ENCODE measurements at regions not wholly inside any gene's neighbourhood (a gene's known extent, or its start where the extent isn't known, plus 50 kb on each side); places are given as distances from the start of the nearest gene placed in this dataset.

DNA sequence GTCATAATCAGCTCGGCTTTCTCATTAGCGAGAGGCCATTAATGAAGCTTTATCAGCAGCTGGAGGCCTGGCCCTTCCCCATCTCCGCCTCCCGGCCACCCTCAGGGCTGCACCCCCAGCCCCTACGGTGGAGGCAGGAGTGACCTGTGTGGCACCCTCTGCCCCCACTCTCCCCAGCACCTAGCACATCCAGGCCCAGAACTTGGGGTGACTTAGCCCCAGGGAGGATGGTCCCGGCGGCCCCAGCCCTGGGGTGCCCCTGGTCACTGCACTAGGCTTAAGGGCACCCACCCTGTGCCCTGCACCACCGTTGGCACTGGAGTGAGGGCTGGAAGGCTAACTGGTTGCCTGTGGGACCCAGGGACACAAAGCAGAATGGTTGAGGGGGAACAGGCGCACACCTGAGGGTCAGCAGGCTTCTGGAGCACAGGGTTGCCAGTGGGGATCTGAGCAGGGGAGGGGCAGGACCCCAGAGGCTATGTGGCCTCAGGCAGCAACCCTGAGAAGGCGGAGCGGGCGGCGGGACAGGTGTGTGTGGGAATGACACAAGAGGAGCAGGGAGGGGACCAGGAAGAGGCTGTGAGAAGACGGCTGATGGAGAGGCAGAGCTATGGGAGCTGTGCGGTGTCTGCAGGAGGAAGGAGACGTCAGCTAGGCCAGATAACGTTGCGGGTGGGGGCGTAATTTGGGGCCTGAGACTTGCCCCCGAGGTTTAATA, 120.2 kb downstream of the FAM53A start:
- TF ChIP-seq, protein P1, sequence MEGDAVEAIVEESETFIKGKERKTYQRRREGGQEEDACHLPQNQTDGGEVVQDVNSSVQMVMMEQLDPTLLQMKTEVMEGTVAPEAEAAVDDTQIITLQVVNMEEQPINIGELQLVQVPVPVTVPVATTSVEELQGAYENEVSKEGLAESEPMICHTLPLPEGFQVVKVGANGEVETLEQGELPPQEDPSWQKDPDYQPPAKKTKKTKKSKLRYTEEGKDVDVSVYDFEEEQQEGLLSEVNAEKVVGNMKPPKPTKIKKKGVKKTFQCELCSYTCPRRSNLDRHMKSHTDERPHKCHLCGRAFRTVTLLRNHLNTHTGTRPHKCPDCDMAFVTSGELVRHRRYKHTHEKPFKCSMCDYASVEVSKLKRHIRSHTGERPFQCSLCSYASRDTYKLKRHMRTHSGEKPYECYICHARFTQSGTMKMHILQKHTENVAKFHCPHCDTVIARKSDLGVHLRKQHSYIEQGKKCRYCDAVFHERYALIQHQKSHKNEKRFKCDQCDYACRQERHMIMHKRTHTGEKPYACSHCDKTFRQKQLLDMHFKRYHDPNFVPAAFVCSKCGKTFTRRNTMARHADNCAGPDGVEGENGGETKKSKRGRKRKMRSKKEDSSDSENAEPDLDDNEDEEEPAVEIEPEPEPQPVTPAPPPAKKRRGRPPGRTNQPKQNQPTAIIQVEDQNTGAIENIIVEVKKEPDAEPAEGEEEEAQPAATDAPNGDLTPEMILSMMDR (conservative IDR thresholded peaks at IDR 0.05; ENCODE audit: low read depth, low read length): no peak
- TF ChIP-seq EZH2phosphoT487 (IDR thresholded peaks at IDR 0.05; ENCODE audit: borderline replicate concordance, low read length): no peak

Measured in PC-3 (cell line).